ENCODE measurements at regions not wholly inside any gene's neighbourhood (a gene's known extent, or its start where the extent isn't known, plus 50 kb on each side); places are given as distances from the start of the nearest gene placed in this dataset.
A peak's percentile ranks its signal among the peaks of the same experiment; 100 is the strongest.

GRCh38 chr9:7258688-7259396 is 501.1 kb downstream of the KDM4C start:
- no peak for DNase-seq (ENCODE audit: low read depth in 2 of 3, low spot score in 2 of 3)

- no peak for DNase-seq (ENCODE audit: low read depth in 2 of 3, low spot score in 2 of 3)
These were observed 489.2 kb downstream of the KDM4C start for GRCh38 chr9:7246917-7247522.

- DNase-seq (ENCODE audit: low read depth in 2 of 3, low spot score in 2 of 3): peak in 2 of 3 donors; percentile 42 to 87
These were observed 488.3 kb downstream of the KDM4C start for GRCh38 chr9:7245976-7246580.

- DNase-seq (ENCODE audit: low read depth in 2 of 3, low spot score in 2 of 3): peak in 1 of 3 donors; percentile 10
These were observed 486.1 kb downstream of the KDM4C start for GRCh38 chr9:7243838-7244237.

DNA sequence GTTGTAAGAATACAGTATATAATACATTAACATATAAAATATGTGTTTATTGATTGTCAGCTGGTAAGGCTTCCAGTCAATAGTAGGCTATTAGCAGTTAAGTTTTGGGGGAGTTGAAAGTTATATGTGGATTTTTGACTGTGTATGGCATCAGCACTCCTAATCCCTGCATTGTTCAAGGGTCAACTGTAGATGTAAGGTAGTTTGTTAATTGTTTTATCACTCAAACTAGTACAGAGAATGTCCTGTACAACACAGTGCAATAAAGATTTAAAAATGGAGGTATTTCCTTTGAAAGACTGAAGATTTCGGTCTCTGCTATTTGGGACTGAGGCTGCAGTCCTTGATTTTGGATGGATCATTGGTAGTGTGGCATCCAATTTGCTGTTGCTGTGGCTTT is 484.4 kb downstream of the KDM4C start:
- no peak for DNase-seq (ENCODE audit: low read depth in 2 of 3, low spot score in 2 of 3)

DNA sequence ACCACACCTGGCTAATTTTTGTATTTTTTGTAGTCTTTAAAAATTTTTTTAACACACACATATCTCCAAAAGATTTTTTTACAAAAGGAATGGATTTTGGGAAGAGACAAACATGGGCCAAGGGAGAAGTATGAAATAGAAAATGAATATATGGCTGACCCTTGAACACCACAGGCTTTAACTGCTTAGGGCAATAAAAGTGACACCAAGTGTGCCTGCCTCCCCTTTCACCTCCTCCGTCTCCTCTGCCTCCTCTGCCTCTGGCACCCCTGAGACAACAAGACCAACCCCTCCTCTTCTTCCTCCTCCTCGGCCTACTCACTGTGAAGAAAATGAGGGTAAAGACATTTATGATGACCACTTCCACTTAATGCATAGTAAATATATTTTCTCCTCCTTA is 483.9 kb downstream of the KDM4C start:
- no peak for DNase-seq (ENCODE audit: low read depth in 2 of 3, low spot score in 2 of 3)

GRCh38 chr9:7240569-7241311 is 483.0 kb downstream of the KDM4C start:
- no peak for DNase-seq (ENCODE audit: low read depth in 2 of 3, low spot score in 2 of 3)

DNA sequence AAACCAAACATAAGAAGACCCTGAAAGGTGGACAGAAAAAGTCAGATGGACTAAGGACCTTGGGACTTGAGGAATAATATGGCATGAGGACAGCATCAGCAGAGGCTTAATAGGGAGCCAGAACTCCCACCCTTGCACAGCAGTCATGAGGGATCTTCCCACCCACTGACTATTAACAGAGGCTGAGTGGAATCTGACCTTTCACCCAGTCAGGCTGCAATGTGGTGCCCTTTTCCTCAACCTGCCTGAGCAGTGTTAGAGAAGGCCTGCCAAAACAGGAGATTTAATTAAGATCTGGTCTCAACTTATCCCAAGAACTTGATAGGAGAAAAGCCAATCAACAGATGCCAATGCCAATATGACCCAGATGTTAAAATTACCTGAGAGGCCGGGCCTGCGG is 481.9 kb downstream of the KDM4C start:
- DNase-seq (ENCODE audit: low read depth in 2 of 3, low spot score in 2 of 3): no peak

DNA sequence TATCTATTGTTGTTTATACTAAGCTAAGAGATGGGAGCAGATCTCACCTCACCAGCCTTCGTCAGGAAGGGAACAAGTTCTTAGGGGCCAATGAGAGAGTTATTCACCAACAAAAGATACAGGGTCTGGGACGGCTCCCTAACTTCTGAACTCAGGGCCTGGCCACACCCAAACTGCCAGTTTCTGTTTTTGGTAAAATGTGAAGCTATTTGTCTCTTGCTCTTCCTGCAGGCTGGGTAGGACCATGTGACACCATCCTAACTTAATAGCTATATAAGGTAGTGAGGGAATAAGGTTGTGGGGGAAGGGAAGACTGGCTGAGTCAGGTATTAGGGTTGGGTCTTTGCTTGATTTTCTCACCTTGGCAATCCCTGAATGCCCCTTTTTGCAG is 480.5 kb downstream of the KDM4C start:
- DNase-seq (ENCODE audit: low read depth in 2 of 3, low spot score in 2 of 3): no peak

GRCh38 chr9:7237473-7238246 is 479.9 kb downstream of the KDM4C start:
- no peak for DNase-seq (ENCODE audit: low read depth in 2 of 3, low spot score in 2 of 3)

- DNase-seq (ENCODE audit: low read depth in 2 of 3, low spot score in 2 of 3): no peak
These were observed 478.4 kb downstream of the KDM4C start for GRCh38 chr9:7236186-7236585.

- DNase-seq (ENCODE audit: low read depth in 2 of 3, low spot score in 2 of 3): peak in 2 of 3 donors; percentile 18 to 46
These were observed 476.4 kb downstream of the KDM4C start for GRCh38 chr9:7234144-7234543.

GRCh38 chr9:7229571-7229970 is 471.8 kb downstream of the KDM4C start:
- no peak for DNase-seq (ENCODE audit: low read depth in 2 of 3, low spot score in 2 of 3)

- no peak for DNase-seq (ENCODE audit: low read depth in 2 of 3, low spot score in 2 of 3)
These were observed 471.0 kb downstream of the KDM4C start for GRCh38 chr9:7228726-7229125.

- no peak for DNase-seq (ENCODE audit: low read depth in 2 of 3, low spot score in 2 of 3)
These were observed 470.2 kb downstream of the KDM4C start for GRCh38 chr9:7227951-7228350.

GRCh38 chr9:7226007-7226640 is 468.4 kb downstream of the KDM4C start:
- DNase-seq (ENCODE audit: low read depth in 2 of 3, low spot score in 2 of 3): no peak

Data from hematopoietic multipotent progenitor cell (in vitro differentiated cells).